Gastrocnemius medialis (tissue), 4 donors: ENCODE measurements at regions not wholly inside any gene's neighbourhood (a gene's known extent, or its start where the extent isn't known, plus 50 kb on each side); places are given as distances from the start of the nearest gene placed in this dataset.

Source experiments
- ATAC-seq, 2 donors: fragments of 150-250 bp; one replicate each; pipeline ENCODE4 v1.9.1; 2016
- DNase-seq, 2 donors: peaks; one replicate each; pipeline ENCODE4 v3.0.0-alpha.2; 2019
- H3K27ac ChIP-seq, 4 donors: fragments of 200-600 bp; sonication (generic); 1 replicate in 1 of 4; 2 replicates in 3 of 4; pipeline ENCODE4 v1.5.1; 2016 to 2018; ENCODE audit warnings: mild to moderate bottlenecking in 2 of 4, moderate library complexity in 1 of 4
- H3K27me3 ChIP-seq, 3 donors: fragments of 200-600 bp; sonication (generic) in 2 of 3; 1 replicate in 1 of 3; 2 replicates in 2 of 3; pipeline versions ENCODE4 v1.5.1 to v1.6.0; 2016 to 2019; ENCODE audit warnings: mild to moderate bottlenecking in 1 of 3, moderate library complexity in 1 of 3
- H3K36me3 ChIP-seq, 2 donors: fragments of 200-600 bp; sonication (generic) in 1 of 2; one replicate each; pipeline ENCODE4 v1.5.1; 2017 to 2018
- H3K4me1 ChIP-seq, 2 donors: fragments of 200-600 bp; sonication (generic) in 1 of 2; one replicate each; pipeline ENCODE4 v1.5.1; 2016 to 2017; ENCODE audit warnings: mild to moderate bottlenecking in 2 of 2
- H3K4me3 ChIP-seq, 4 donors: fragments of 200-600 bp; sonication (generic) in 3 of 4; 1 replicate in 1 of 4; 2 replicates in 3 of 4; pipeline ENCODE4 v1.5.1; 2016 to 2019; ENCODE audit warnings: mild to moderate bottlenecking in 2 of 4
- H3K9me3 ChIP-seq, 3 donors: fragments of 200-600 bp; sonication (generic) in 2 of 3; 1 replicate in 1 of 3; 2 replicates in 2 of 3; pipeline ENCODE4 v1.5.1; 2016 to 2019
- CTCF ChIP-seq, 5 experiments: fragments of 450-650 bp in 3 of 5; fragments of 200-600 bp in 2 of 5; sonication (generic) in 2 of 5; IDR thresholded peaks in 4 of 5; conservative IDR thresholded peaks in 1 of 5; 1 replicate in 4 of 5; 2 replicates in 1 of 5; pipeline ENCODE4 v1.5.1; 2016 to 2019; ENCODE audit warnings: antibody characterized with exemption in 5 of 5, mild to moderate bottlenecking in 3 of 5, moderate library complexity in 3 of 5
- POLR2A ChIP-seq, 2 donors: fragments of 450-650 bp; IDR thresholded peaks; one replicate each; pipeline ENCODE4 v1.6.1; 2017; ENCODE audit warnings: antibody characterized with exemption in 2 of 2, mild to moderate bottlenecking in 2 of 2, moderate library complexity in 2 of 2
- in situ Hi-C, 4 donors: fragments of 200-750 bp; cut with MboI; loops; one replicate each; pipeline versions ENCODE4 v1.15.0 to v1.8.0; 2017; ENCODE audit warnings: low sequenced_read_pairs in 4 of 4
- intact Hi-C: fragments of 100-400 bp; cut with DNase I; formaldehyde crosslinking; loops from one replicate; pipeline ENCODE4 v1.15.1; 2023; ENCODE audit warnings: low total_unique reads

DNA sequence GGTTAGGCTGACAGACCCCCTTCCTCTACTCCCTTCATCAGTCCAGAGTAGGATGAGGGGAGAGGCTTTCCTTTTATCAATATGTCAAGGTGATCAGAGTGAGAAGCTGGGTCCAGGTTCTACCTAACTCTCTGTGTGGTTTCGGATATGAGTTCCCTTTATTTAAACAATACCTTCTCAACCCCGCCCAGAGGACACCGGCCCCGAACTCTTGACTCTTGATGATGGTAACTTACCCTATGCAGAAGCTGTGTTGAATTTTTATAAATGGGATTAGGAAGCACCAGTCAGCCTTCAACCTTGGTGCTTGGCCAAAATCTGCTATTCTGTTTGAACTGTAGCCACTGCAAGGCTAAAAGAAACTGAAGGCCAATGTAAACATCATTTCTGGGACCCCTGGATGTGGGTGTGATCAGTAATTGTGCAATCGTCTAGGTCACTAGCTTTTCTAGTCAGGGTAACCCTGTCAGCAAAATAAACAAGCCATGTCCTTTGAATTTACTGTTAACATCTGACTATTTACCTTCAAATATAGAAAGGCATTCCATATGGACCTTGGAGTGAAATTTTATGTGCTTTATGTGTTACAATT, 398.3 kb downstream of the SEC16B start:
- DNase-seq: no peak
- no peak for TF ChIP-seq POLR2A (IDR thresholded peaks at IDR 0.05)
- no peak for TF ChIP-seq CTCF (IDR thresholded peaks at IDR 0.05 in 4 of 5, conservative IDR thresholded peaks at IDR 0.05 in 1 of 5)
- intact Hi-C loops: no loop called here
- no peaks in the 10 kb centered on the region for H3K4me1 ChIP-seq
- H3K27ac ChIP-seq: no peak overlapping the region
- H3K9me3 ChIP-seq: no peaks in the 10 kb centered on the region
- H3K27me3 ChIP-seq: no peaks in the 10 kb centered on the region
- in situ Hi-C loops: no loop called here
- no peak for ATAC-seq
- H3K36me3 ChIP-seq: no peaks in the 10 kb centered on the region
- H3K4me3 ChIP-seq: no peak overlapping the region

DNA sequence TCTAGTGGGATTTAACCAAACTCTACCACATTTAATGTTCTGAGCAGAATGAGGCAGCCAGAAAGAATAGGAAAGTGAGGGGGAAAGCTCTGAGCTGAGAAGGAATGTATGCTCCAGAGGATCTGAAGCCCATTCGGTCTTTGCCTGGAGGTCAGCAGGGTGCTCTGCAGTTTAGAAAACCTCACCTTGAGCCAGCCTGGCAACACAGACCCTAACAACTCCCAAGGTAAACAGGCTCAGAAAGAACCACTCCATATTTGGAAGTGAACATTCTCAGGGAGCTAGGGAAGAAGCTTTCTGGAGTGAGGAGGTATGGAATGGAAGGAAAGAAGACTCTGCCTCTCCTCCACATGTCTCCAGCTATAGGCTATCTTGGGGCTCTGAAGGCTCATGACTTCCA, 398.8 kb downstream of the SEC16B start:
- Histone ChIP-seq H3K27ac (no peak overlapping the region), H3K9me3 (no peaks in the 10 kb centered on the region), H3K4me1 (no peaks in the 10 kb centered on the region), H3K36me3 (no peaks in the 10 kb centered on the region), H3K4me3 (no peak overlapping the region), H3K27me3 (no peaks in the 10 kb centered on the region)
- ATAC-seq: no peak
- in situ Hi-C loops (no loop called here), intact Hi-C loops (no loop called here)
- TF ChIP-seq POLR2A (IDR thresholded peaks at IDR 0.05) (no peak), CTCF (IDR thresholded peaks at IDR 0.05 in 4 of 5, conservative IDR thresholded peaks at IDR 0.05 in 1 of 5) (no peak)
- no peak for DNase-seq

DNA sequence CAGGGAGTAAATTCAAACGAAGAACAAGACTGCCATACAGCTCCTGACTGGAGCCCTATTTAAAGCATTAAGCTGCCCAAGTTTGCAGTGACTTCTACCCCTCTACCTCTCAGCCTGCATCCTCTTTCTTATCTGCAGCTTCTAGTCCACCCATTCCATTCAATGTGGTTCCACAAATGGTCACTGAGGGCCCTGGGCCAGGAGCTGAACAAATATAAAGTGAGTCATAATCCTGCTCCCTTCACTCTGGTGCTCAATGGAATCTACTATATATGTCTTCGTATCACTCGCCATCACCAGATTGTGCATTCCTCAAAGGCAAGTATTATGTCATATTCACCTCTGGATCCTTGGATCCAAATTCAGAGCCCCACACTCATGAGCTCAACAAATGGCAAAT, 398.7 kb downstream of the BRINP2 start:
- H3K4me3 ChIP-seq: no peak overlapping the region
- H3K4me1 ChIP-seq: no peaks in the 10 kb centered on the region
- in situ Hi-C loops (no loop called here), intact Hi-C loops (loop anchor here (2.0 kb wide), 1 partner anchor 207 kb away; no protein-coding TSS in a partner anchor)
- no peaks in the 10 kb centered on the region for H3K27me3 ChIP-seq
- no peak for TF ChIP-seq CTCF (IDR thresholded peaks at IDR 0.05 in 4 of 5, conservative IDR thresholded peaks at IDR 0.05 in 1 of 5)
- TF ChIP-seq POLR2A (IDR thresholded peaks at IDR 0.05): no peak
- no peak for DNase-seq
- H3K27ac ChIP-seq: no peak overlapping the region
- no peaks in the 10 kb centered on the region for H3K36me3 ChIP-seq
- ATAC-seq: no peak
- H3K9me3 ChIP-seq: no peaks in the 10 kb centered on the region

GRCh38 chr1:177568622-177569021, 397.9 kb downstream of the BRINP2 start:
- H3K4me3 ChIP-seq: no peak overlapping the region
- no peak overlapping the region for H3K27ac ChIP-seq
- DNase-seq (no peak), ATAC-seq (no peak)
- H3K27me3 ChIP-seq: no peaks in the 10 kb centered on the region
- no peak for TF ChIP-seq POLR2A (IDR thresholded peaks at IDR 0.05)
- peak in 2 of 5 experiments; percentile 29 to 35 for TF ChIP-seq CTCF (IDR thresholded peaks at IDR 0.05 in 4 of 5, conservative IDR thresholded peaks at IDR 0.05 in 1 of 5)
- in situ Hi-C loops: no loop called here
- H3K36me3 ChIP-seq: no peaks in the 10 kb centered on the region
- intact Hi-C loops: loop anchor here (2.0 kb wide), 1 partner anchor 208 kb away; no protein-coding TSS in a partner anchor
- no peaks in the 10 kb centered on the region for H3K9me3 ChIP-seq
- H3K4me1 ChIP-seq: no peaks in the 10 kb centered on the region

DNA sequence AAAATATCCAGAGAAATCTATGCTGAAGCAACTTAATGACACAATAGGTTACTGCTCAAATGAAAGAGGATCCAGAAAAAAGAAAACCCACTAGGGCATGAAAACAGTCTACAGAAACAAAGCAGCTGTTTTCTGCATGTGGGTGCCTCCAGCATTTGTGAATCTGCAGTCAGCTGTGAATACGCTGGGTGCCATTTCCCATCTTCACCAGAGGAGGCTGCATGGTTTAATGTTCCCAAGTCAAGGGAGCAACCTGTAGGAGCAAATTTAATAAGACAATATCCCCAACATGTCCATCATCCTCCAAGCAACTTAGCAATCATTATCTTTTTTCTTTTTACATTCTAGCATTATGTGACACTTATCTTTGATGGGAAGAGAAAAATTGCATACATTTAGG, 396.6 kb downstream of the BRINP2 start:
- H3K4me1 ChIP-seq: no peaks in the 10 kb centered on the region
- no peak overlapping the region for H3K4me3 ChIP-seq
- H3K27me3 ChIP-seq: no peaks in the 10 kb centered on the region
- intact Hi-C loops: no loop called here
- in situ Hi-C loops: no loop called here
- peak in 2 of 5 experiments; percentile 5 to 38 for TF ChIP-seq CTCF (IDR thresholded peaks at IDR 0.05 in 4 of 5, conservative IDR thresholded peaks at IDR 0.05 in 1 of 5)
- TF ChIP-seq POLR2A (IDR thresholded peaks at IDR 0.05): no peak
- ATAC-seq (no peak), DNase-seq (no peak)
- H3K9me3 ChIP-seq: no peaks in the 10 kb centered on the region
- H3K27ac ChIP-seq: no peak overlapping the region
- no peaks in the 10 kb centered on the region for H3K36me3 ChIP-seq
